GM23248 (cell line): ENCODE measurements at regions not wholly inside any gene's neighbourhood (a gene's known extent, or its start where the extent isn't known, plus 50 kb on each side); places are given as distances from the start of the nearest gene placed in this dataset.

Source experiments
- DNase-seq: peaks from one replicate; pipeline ENCODE4 v3.0.0-alpha.2; 2015
- H2AFZ ChIP-seq: fragments of 200-600 bp; sonication (generic); 2 replicates; pipeline ENCODE4 v1.6.1; 2016; ENCODE audit warnings: antibody characterized with exemption
- H3F3A ChIP-seq: fragments of 200-600 bp; sonication (generic); 2 replicates; pipeline ENCODE4 v1.6.1; 2016; ENCODE audit warnings: mild to moderate bottlenecking, antibody characterized with exemption, mixed run types; ENCODE audit not compliant: insufficient read depth
- H3K27ac ChIP-seq: fragments of 200-600 bp; sonication (generic); 2 replicates; pipeline ENCODE4 v1.5.1; 2016; ENCODE audit warnings: mild to moderate bottlenecking
- H3K27me3 ChIP-seq: fragments of 200-600 bp; sonication (generic); replicated peaks from 2 replicates; pipeline ENCODE4 v1.6.1; 2016; ENCODE audit warnings: mild to moderate bottlenecking; ENCODE audit not compliant: insufficient read depth
- H3K36me3 ChIP-seq: fragments of 200-600 bp; sonication (generic); 2 replicates; pipeline ENCODE4 v1.6.1; 2016; ENCODE audit warnings: low read depth, mild to moderate bottlenecking
- H3K4me1 ChIP-seq: fragments of 200-600 bp; sonication (generic); 2 replicates; pipeline ENCODE4 v1.6.1; 2016; ENCODE audit warnings: mild to moderate bottlenecking; ENCODE audit not compliant: insufficient read depth
- H3K4me2 ChIP-seq: fragments of 200-600 bp; sonication (generic); one replicate; pipeline ENCODE4 v1.6.1; 2016; ENCODE audit warnings: mild to moderate bottlenecking; ENCODE audit not compliant: unreplicated experiment
- H3K4me3 ChIP-seq: fragments of 200-600 bp; sonication (generic); 2 replicates; pipeline ENCODE4 v1.5.1; 2016; ENCODE audit warnings: mild to moderate bottlenecking
- H3K79me2 ChIP-seq: fragments of 200-600 bp; sonication (generic); 2 replicates; pipeline ENCODE4 v1.6.1; 2016; ENCODE audit warnings: mild to moderate bottlenecking; ENCODE audit not compliant: insufficient read depth
- H3K9ac ChIP-seq: fragments of 200-600 bp; sonication (generic); 2 replicates; pipeline ENCODE4 v1.6.1; 2016; ENCODE audit warnings: mild to moderate bottlenecking
- H3K9me2 ChIP-seq: fragments of 200-600 bp; sonication (generic); 2 replicates; pipeline ENCODE4 v1.6.1; 2016; ENCODE audit warnings: mixed run types, mild to moderate bottlenecking, moderate library complexity; ENCODE audit not compliant: insufficient read depth
- H3K9me3 ChIP-seq: fragments of 200-600 bp; sonication (generic); one replicate; pipeline ENCODE4 v1.6.1; 2017; ENCODE audit warnings: low read depth
- H4K20me1 ChIP-seq: fragments of 200-600 bp; sonication (generic); 2 replicates; pipeline ENCODE4 v1.6.0; 2016; ENCODE audit not compliant: insufficient read depth
- EZH2 ChIP-seq: fragments of 200-600 bp; sonication (generic); IDR thresholded peaks from 2 replicates; pipeline ENCODE4 v1.6.1; 2018; ENCODE audit warnings: antibody characterized with exemption, mild to moderate bottlenecking; ENCODE audit not compliant: insufficient read depth, poor library complexity, severe bottlenecking
- EZH2phosphoT487 ChIP-seq: fragments of 200-600 bp; sonication (generic); IDR thresholded peaks from 2 replicates; pipeline ENCODE4 v1.6.1; 2018; ENCODE audit warnings: antibody characterized with exemption, moderate library complexity, mild to moderate bottlenecking, low read depth; ENCODE audit not compliant: insufficient read depth
- WGBS, 2 experiments: methylation state at CpG; one replicate each; pipeline ENCODE4 v1.1.6; 2015 to 2017; ENCODE audit warnings: low lambda C conversion rate in 2 of 2, low coverage in 1 of 2; ENCODE audit errors: missing lambda C conversion rate in 2 of 2; 5-methylcytosine and 5-hydroxymethylcytosine counted together
- in situ Hi-C: fragments of 300-500 bp; cut with MboI; formaldehyde crosslinking; loops from 2 replicates; pipeline ENCODE4 v1.15.0; 2020

DNA sequence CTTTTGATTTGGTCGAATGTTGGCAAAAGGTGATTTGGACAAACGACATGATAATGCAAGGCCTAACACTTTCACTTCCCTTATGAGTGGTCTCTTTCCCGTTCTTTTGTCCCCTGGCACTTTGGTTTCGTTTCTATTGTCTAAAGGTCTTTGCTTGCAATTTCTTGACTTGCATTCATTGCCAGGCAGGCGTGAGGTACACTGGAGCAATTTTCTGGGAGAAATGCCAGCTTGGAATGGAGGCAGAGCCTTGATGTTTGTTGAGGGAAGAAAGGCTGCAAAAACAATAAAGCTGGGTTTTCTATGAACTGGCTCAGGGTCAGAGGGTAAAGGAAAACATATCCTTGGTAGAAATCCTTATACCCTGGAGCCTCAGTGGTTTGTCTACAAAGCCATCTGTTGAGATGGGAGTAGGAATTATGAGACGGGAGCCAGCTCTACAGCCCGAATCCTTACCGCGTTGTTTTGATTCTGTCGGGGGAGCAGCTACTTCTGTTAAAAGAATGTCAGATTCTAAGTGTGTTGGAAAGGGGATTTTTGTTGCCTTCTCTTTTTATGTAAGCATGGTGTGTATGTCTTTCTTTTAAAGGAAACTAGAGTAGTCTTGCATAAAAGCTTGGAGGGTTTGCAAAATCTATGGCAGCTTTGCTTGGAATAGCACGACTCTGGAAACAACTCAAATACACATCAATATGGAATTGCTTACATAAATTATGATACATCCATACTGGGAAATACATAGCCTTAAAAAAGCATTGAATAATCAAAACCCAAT, 158.9 kb downstream of the RMI1 start:
- Histone ChIP-seq H3K9ac (no peak overlapping the region), H2AFZ (no peak overlapping the region), H3F3A (no peaks in the 10 kb centered on the region), H3K4me1 (0 out of 2 replicates have a peak, but pooled peaks cover 3% of the 10 kb centered on the region), H3K27ac (no peak overlapping the region), H3K27me3 (peaks cover 26% of the 10 kb centered on the region), H3K79me2 (no peaks in the 10 kb centered on the region), H3K9me2 (no peaks in the 10 kb centered on the region), H3K4me3 (no peak overlapping the region), H3K9me3 (no peaks in the 10 kb centered on the region), H4K20me1 (no peaks in the 10 kb centered on the region), H3K4me2 (no peak overlapping the region), H3K36me3 (no peaks in the 10 kb centered on the region)
- DNase-seq, result peak; percentile 37
- in situ Hi-C loops, result no loop called here
- WGBS, 2 experiments, result 56 to 62% methylated on average over 11 of the region's 11 CpGs
- TF ChIP-seq EZH2phosphoT487 (no peak), EZH2 (no peak)

DNA sequence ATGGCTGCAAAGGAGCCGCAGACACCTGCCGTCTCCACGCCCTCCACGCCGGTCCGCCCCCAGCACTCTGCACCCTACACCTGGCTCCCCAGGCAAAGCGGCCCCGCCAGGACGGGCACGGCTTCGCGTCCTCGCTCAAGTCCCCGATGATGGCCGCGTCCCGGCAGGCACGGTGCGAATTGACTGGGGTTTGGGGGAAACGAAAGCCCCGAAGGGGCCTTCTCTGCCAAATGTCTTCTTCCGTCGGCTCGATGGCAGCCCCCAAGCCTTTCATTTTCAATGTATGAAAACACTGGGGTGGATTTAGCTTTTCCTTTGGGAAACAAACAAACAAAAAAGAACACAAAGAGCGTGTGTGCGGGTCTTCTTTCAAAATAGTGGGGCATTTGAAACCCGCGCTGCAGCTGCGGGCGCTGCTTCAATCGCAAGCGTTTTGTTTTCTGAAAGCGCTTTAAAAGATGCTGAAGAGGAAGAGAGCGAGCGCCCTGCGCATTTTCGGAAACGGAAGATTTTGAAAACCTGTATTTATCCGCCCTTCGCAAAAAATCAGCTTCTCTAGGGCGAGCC, 160.0 kb downstream of the RMI1 start:
- Histone ChIP-seq H3K79me2 (no peaks in the 10 kb centered on the region), H3K4me1 (0 out of 2 replicates have a peak, but pooled peaks cover 3% of the 10 kb centered on the region), H3F3A (no peaks in the 10 kb centered on the region), H3K27me3 (peaks cover 26% of the 10 kb centered on the region), H3K4me3 (peak overlapping the region; percentile 59), H3K9me3 (no peaks in the 10 kb centered on the region), H3K4me2 (peak overlapping the region; percentile 60), H2AFZ (peak overlapping the region; percentile 42), H4K20me1 (no peaks in the 10 kb centered on the region), H3K27ac (no peak overlapping the region), H3K9me2 (no peaks in the 10 kb centered on the region), H3K36me3 (no peaks in the 10 kb centered on the region), H3K9ac (no peak overlapping the region)
- TF ChIP-seq EZH2, result no peak
- TF ChIP-seq EZH2phosphoT487, result 0 out of 2 replicates have a peak, but pooled peaks have one; percentile 51
- DNase-seq, result peak; percentile 40
- in situ Hi-C loops, result no loop called here
- 18 to 24% methylated on average over 37 to 41 of the region's 41 CpGs for WGBS, 2 experiments

DNA sequence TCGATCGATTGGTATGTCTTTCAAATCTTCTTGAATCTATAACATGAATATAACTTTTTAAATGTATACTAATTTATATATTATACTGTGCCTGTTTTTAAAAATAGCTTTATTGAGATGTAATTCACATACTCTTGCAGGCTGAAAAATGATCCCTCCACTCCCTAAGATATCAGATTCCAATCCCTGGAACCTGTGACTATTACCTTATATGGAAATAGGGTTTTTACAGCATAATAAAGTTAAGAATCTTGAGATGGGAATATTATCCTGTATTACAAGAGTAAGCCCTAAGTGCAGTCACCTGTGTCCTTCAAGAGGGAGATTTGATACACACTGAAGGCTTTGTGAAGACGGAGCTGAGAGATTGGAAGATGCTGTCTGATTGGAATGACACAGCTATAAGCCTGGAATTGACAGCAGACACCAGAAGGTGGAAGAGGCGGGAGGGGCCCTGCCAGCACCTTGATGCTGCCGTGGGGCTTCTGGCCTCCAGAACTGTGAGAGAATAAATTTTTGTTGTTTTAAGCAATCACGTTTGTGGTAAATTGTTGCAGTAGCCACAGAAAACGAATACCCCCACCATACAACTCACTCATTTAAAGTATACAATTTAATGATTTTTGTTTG, 161.3 kb downstream of the RMI1 start:
- Histone ChIP-seq H3K9ac (no peak overlapping the region), H3K36me3 (no peaks in the 10 kb centered on the region), H3K4me3 (no peak overlapping the region), H3K9me2 (no peaks in the 10 kb centered on the region), H3K4me1 (peaks cover 11% of the 10 kb centered on the region), H3K27ac (no peak overlapping the region), H3K4me2 (no peak overlapping the region), H3K9me3 (no peaks in the 10 kb centered on the region), H2AFZ (no peak overlapping the region), H3K27me3 (peaks cover 26% of the 10 kb centered on the region), H3F3A (peaks cover 9% of the 10 kb centered on the region), H3K79me2 (no peaks in the 10 kb centered on the region), H4K20me1 (no peaks in the 10 kb centered on the region)
- no peak for DNase-seq
- WGBS, 2 experiments, result 80 to 85% methylated on average over 7 of the region's 7 CpGs
- in situ Hi-C loops, result no loop called here
- TF ChIP-seq EZH2 (no peak), EZH2phosphoT487 (no peak)

DNA sequence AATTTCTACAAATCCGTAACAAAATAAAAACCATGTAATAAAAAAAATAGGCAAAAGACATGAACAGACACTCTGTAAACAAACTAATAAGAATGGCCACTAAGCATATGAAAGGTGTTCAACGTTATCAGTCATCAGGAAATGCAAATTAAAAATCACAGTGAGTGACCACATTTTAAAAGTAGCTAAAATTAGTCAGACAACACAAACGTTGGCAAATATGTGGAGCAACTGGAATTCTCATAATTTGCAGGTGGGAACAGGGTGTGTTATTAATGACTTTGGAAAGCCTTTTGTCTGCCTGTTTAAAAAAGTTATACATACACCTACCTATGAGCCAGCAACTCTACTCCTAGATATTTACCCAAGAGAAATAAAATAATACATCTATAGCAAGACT, 164.4 kb downstream of the RMI1 start:
- DNase-seq, result no peak
- H3K79me2 ChIP-seq, result no peaks in the 10 kb centered on the region
- no peaks in the 10 kb centered on the region for H3K9me2 ChIP-seq
- peaks cover 19% of the 10 kb centered on the region for H3F3A ChIP-seq
- H2AFZ ChIP-seq, result no peak overlapping the region
- no peaks in the 10 kb centered on the region for H3K9me3 ChIP-seq
- no peak overlapping the region for H3K4me3 ChIP-seq
- no peak overlapping the region for H3K9ac ChIP-seq
- H4K20me1 ChIP-seq, result no peaks in the 10 kb centered on the region
- no peak overlapping the region for H3K27ac ChIP-seq
- TF ChIP-seq EZH2phosphoT487 (no peak), EZH2 (no peak)
- 65 to 66% methylated on average over 3 of the region's 3 CpGs for WGBS, 2 experiments
- H3K36me3 ChIP-seq, result no peaks in the 10 kb centered on the region
- H3K4me1 ChIP-seq, result peaks cover 21% of the 10 kb centered on the region
- no peak overlapping the region for H3K4me2 ChIP-seq
- H3K27me3 ChIP-seq, result peaks cover 22% of the 10 kb centered on the region
- in situ Hi-C loops, result no loop called here
